GM12878 (cell line): ENCODE measurements at regions not wholly inside any gene's neighbourhood (a gene's known extent, or its start where the extent isn't known, plus 50 kb on each side); places are given as distances from the start of the nearest gene placed in this dataset.

Experiments used
- ATAC-seq: fragments of 200-7000 bp; cut with Tn5 transposase; 3 replicates; pipeline ENCODE4 v1.9.1; 2020; ENCODE audit warnings: mild to moderate bottlenecking, moderate library complexity
- BruUV-seq: library from RNA; stranded (reverse); fragments of 400-500 nt; replicated peaks from 2 replicates; lab custom pipeline; 2021; lab: Mats Ljungman, UMichigan
- CTCF ChIA-PET: fragments of 300-600 bp; sonication (Branson Sonifier 250); formaldehyde crosslinking; extraction: SDS; loops from one replicate; lab custom pipeline; 2021; ENCODE audit warnings: inconsistent platforms; lab: Yijun Ruan, JAX
- POLR2A ChIA-PET: fragments of 350-600 bp; formaldehyde crosslinking; extraction: SDS; loops from one replicate; lab custom pipeline; 2021; ENCODE audit warnings: inconsistent platforms; lab: Charles Lee
- RAD21 ChIA-PET: fragments of 300-600 bp; sonication (Branson Sonifier 250); formaldehyde crosslinking; loops from one replicate; lab custom pipeline; 2023; ENCODE audit warnings: antibody characterized with exemption; ENCODE audit not compliant: unreplicated experiment; lab: Charles Lee
- SMC1A ChIA-PET: fragments of 300-600 bp; sonication (Branson Sonifier 250); formaldehyde crosslinking; loops from one replicate; lab custom pipeline; 2023; ENCODE audit not compliant: unreplicated experiment, uncharacterized antibody; lab: Charles Lee
- DNase-seq: peaks from one replicate; pipeline ENCODE4 v3.0.0-alpha.2; 2011; ENCODE audit warnings: low read depth, low spot score
- FAIRE-seq: peaks from 3 replicates; lab custom pipeline; 2011; peaks lifted over from hg19 to GRCh38; lab: Jason Lieb, UNC
- H2AFZ ChIP-seq: 2 replicates; pipeline ENCODE4 v1.6.0; 2011; ENCODE audit warnings: low read depth, low read length, control low read depth; ENCODE audit not compliant: control insufficient read depth
- H3K27ac ChIP-seq: 2 replicates; pipeline ENCODE4 v1.5.1; 2011; ENCODE audit warnings: control low read depth; ENCODE audit not compliant: control insufficient read depth, insufficient read depth
- H3K27me3 ChIP-seq, 2 experiments: replicated peaks in 1 of 2; 2 replicates each; pipeline versions ENCODE4 v1.6.0 to v1.6.1; 2011; ENCODE audit warnings: low read length in 1 of 2; ENCODE audit not compliant: control insufficient read depth in 2 of 2, insufficient read depth in 2 of 2
- H3K36me3 ChIP-seq, 2 experiments: 2 replicates each; pipeline ENCODE4 v1.5.1; 2011; ENCODE audit warnings: low read length in 1 of 2; ENCODE audit not compliant: control insufficient read depth in 2 of 2, insufficient read depth in 2 of 2
- H3K4me1 ChIP-seq: 2 replicates; pipeline ENCODE4 v1.6.1; 2011; ENCODE audit warnings: mild to moderate bottlenecking, low read length, moderate library complexity, mixed read lengths; ENCODE audit not compliant: control insufficient read depth, insufficient read depth
- H3K4me2 ChIP-seq: 2 replicates; pipeline ENCODE4 v1.6.0; 2011; ENCODE audit warnings: control low read depth; ENCODE audit not compliant: control insufficient read depth, insufficient read depth
- H3K4me3 ChIP-seq: fragments of 200-600 bp; sonication (generic); 2 replicates; pipeline ENCODE4 v1.5.1; 2016
- H3K79me2 ChIP-seq: 2 replicates; pipeline ENCODE4 v1.6.0; 2011; ENCODE audit warnings: low read length; ENCODE audit not compliant: control insufficient read depth, insufficient read depth
- H3K9ac ChIP-seq: 2 replicates; pipeline ENCODE4 v1.8.0; 2011; ENCODE audit warnings: low read length, control low read depth, mixed read lengths; ENCODE audit not compliant: control insufficient read depth, insufficient read depth
- H3K9me3 ChIP-seq: replicated peaks from 3 replicates; pipeline ENCODE4 v1.5.1; 2011; ENCODE audit warnings: mild to moderate bottlenecking, low read length; ENCODE audit not compliant: control insufficient read depth, insufficient read depth
- H4K20me1 ChIP-seq: 2 replicates; pipeline ENCODE4 v1.6.0; 2011; ENCODE audit not compliant: control insufficient read depth, insufficient read depth
- BCL11A ChIP-seq: IDR thresholded peaks from 2 replicates; pipeline ENCODE4 v1.6.1; 2011; ENCODE audit warnings: low read depth, low read length
- CBX3 ChIP-seq: fragments of 200-600 bp; sonication (generic); IDR thresholded peaks from 2 replicates; pipeline ENCODE4 v1.6.1; 2016; ENCODE audit warnings: low read depth, borderline replicate concordance
- CHD1 ChIP-seq: IDR thresholded peaks from 2 replicates; pipeline ENCODE4 v1.6.1; 2012; ENCODE audit warnings: low read depth, low read length, improper control_type of control experiment
- HDGF ChIP-seq: fragments of 450-650 bp; IDR thresholded peaks from 2 replicates; pipeline ENCODE4 v1.6.1; 2016; ENCODE audit warnings: antibody characterized with exemption
- IKZF2 ChIP-seq, 2 experiments: fragments of 450-650 bp; IDR thresholded peaks; 2 replicates each; pipeline ENCODE4 v1.6.1; 2017; ENCODE audit warnings: mild to moderate bottlenecking in 2 of 2, moderate library complexity in 2 of 2
- MEF2A ChIP-seq: IDR thresholded peaks from 2 replicates; pipeline ENCODE4 v1.6.1; 2011; ENCODE audit warnings: low read depth, mild to moderate bottlenecking, low read length, moderate library complexity; ENCODE audit not compliant: insufficient read depth
- NBN ChIP-seq: fragments of 450-650 bp; IDR thresholded peaks from 2 replicates; pipeline ENCODE4 v1.6.1; 2016
- NFYB ChIP-seq: IDR thresholded peaks from 2 replicates; pipeline ENCODE4 v1.6.1; 2011; ENCODE audit warnings: low read depth, mild to moderate bottlenecking, low read length, improper control_type of control experiment, moderate library complexity; ENCODE audit not compliant: insufficient read depth
- PAX8 ChIP-seq: fragments of 450-650 bp; IDR thresholded peaks from 2 replicates; pipeline ENCODE4 v1.6.1; 2017; ENCODE audit warnings: mild to moderate bottlenecking, moderate library complexity
- SREBF1 ChIP-seq: IDR thresholded peaks from 2 replicates; pipeline ENCODE4 v1.6.1; 2012; ENCODE audit warnings: mild to moderate bottlenecking, low read length
- TBL1XR1 ChIP-seq: IDR thresholded peaks from 2 replicates; pipeline ENCODE4 v1.6.1; 2012; ENCODE audit warnings: low read depth, low read length, improper control_type of control experiment
- TCF3 ChIP-seq: IDR thresholded peaks from 2 replicates; pipeline ENCODE4 v1.6.1; 2012; ENCODE audit warnings: low read depth, mild to moderate bottlenecking, low read length, borderline replicate concordance; ENCODE audit not compliant: insufficient read depth
- ZNF622 ChIP-seq: fragments of 450-650 bp; IDR thresholded peaks from 2 replicates; pipeline ENCODE4 v1.6.1; 2017; ENCODE audit warnings: mild to moderate bottlenecking, inconsistent platforms
- WGBS: methylation state at CpG from one replicate; pipeline ENCODE4 v1.1.6; 2016; ENCODE audit warnings: low lambda C conversion rate; ENCODE audit not compliant: insufficient replicate concordance, insufficient coverage; ENCODE audit errors: missing lambda C conversion rate; 5-methylcytosine and 5-hydroxymethylcytosine counted together
- in situ Hi-C: fragments of 300-500 bp; cut with MboI; formaldehyde crosslinking; loops from 9 replicates; pipeline ENCODE4 v1.14.3; 2018; ENCODE audit warnings: mixed read lengths
- intact Hi-C: fragments of 100-400 bp; cut with micrococcal nuclease; formaldehyde crosslinking; loops from one replicate; pipeline ENCODE4 v1.14.2; 2022; ENCODE audit not compliant: unreplicated experiment
- TF ChIP-seq, protein P1 (sequence below): fragments of 450-650 bp; IDR thresholded peaks from 2 replicates; pipeline ENCODE4 v1.6.1; 2016; ENCODE audit warnings: mild to moderate bottlenecking
- TF ChIP-seq, protein P2 (sequence below): fragments of 450-650 bp; formaldehyde crosslinking; IDR thresholded peaks from 2 replicates; pipeline ENCODE4 v1.4.0; 2020; ENCODE audit warnings: mild to moderate bottlenecking, moderate library complexity
- TF ChIP-seq, protein P3 (sequence below): IDR thresholded peaks from 2 replicates; pipeline ENCODE4 v1.6.1; 2011; ENCODE audit warnings: mild to moderate bottlenecking, low read depth, low read length, moderate library complexity; ENCODE audit not compliant: insufficient replicate concordance
- TF ChIP-seq, protein P4 (sequence below): fragments of 450-650 bp; IDR thresholded peaks from 2 replicates; pipeline ENCODE4 v1.6.1; 2014; ENCODE audit warnings: mild to moderate bottlenecking

DNA sequence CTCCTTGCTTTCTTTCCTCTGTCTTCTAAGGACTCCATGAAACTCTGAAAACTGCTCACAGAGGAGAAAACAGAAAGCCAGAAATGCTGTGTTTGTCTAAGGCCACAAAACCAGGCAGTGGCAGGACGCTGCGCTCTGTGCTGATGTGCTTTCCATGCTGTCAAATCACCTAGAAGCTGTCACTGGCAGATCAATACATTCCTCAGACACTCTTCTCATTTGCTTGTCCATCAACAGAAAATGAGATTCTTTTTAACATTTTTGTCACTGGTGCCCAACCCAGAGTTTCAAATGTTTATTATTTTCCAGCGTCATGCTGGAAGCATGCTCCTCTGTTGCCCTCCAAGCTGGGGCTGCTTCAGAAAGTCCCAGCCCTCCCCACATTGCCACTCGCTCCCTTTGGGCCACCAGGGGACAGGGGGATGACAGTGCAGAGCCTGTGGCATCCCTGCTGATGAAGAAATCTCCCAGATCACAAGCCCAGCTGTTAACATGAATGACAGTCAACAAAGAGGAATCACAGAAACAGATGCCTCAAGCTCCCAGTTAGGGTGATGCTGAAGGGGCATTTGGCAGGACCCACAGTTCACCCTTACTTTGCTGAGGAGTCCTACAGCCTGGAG lies 117.5 kb upstream of the MEIS1 start:
- ChIA-PET SMC1A (no interaction called here), RAD21 (no interaction called here), CTCF (no interaction called here), POLR2A (no interaction called here)
- no peak overlapping the region for H3K27ac ChIP-seq
- intact Hi-C loops: no loop called here
- no peaks in the 10 kb centered on the region for H3K36me3 ChIP-seq
- H2AFZ ChIP-seq: no peak overlapping the region
- H3K27me3 ChIP-seq: no peaks in the 10 kb centered on the region
- in situ Hi-C loops: no loop called here
- ATAC-seq: no peak
- H3K4me2 ChIP-seq: no peak overlapping the region
- H3K4me3 ChIP-seq: no peak overlapping the region
- H4K20me1 ChIP-seq: no peaks in the 10 kb centered on the region
- DNase-seq: no peak
- no peaks in the 10 kb centered on the region for H3K4me1 ChIP-seq
- no peaks in the 10 kb centered on the region for H3K9me3 ChIP-seq
- H3K9ac ChIP-seq: no peak overlapping the region
- H3K79me2 ChIP-seq: no peaks in the 10 kb centered on the region
- 19% methylated on average over 4 of the region's 4 CpGs for WGBS
- BruUV-seq: no TSS peak
- no peak for FAIRE-seq
- TF ChIP-seq IKZF2 (IDR thresholded peaks at IDR 0.05) (no peak), SREBF1 (no peak), TCF3 (no peak), NBN (no peak), CBX3 (no peak), CHD1 (no peak), PAX8 (no peak), HDGF (no peak), BCL11A (no peak), TBL1XR1 (no peak), NFYB (no peak), ZNF622 (no peak), MEF2A (no peak)
- TF ChIP-seq, protein P1, sequence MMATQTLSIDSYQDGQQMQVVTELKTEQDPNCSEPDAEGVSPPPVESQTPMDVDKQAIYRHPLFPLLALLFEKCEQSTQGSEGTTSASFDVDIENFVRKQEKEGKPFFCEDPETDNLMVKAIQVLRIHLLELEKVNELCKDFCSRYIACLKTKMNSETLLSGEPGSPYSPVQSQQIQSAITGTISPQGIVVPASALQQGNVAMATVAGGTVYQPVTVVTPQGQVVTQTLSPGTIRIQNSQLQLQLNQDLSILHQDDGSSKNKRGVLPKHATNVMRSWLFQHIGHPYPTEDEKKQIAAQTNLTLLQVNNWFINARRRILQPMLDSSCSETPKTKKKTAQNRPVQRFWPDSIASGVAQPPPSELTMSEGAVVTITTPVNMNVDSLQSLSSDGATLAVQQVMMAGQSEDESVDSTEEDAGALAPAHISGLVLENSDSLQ: no peak
- TF ChIP-seq, protein P2, sequence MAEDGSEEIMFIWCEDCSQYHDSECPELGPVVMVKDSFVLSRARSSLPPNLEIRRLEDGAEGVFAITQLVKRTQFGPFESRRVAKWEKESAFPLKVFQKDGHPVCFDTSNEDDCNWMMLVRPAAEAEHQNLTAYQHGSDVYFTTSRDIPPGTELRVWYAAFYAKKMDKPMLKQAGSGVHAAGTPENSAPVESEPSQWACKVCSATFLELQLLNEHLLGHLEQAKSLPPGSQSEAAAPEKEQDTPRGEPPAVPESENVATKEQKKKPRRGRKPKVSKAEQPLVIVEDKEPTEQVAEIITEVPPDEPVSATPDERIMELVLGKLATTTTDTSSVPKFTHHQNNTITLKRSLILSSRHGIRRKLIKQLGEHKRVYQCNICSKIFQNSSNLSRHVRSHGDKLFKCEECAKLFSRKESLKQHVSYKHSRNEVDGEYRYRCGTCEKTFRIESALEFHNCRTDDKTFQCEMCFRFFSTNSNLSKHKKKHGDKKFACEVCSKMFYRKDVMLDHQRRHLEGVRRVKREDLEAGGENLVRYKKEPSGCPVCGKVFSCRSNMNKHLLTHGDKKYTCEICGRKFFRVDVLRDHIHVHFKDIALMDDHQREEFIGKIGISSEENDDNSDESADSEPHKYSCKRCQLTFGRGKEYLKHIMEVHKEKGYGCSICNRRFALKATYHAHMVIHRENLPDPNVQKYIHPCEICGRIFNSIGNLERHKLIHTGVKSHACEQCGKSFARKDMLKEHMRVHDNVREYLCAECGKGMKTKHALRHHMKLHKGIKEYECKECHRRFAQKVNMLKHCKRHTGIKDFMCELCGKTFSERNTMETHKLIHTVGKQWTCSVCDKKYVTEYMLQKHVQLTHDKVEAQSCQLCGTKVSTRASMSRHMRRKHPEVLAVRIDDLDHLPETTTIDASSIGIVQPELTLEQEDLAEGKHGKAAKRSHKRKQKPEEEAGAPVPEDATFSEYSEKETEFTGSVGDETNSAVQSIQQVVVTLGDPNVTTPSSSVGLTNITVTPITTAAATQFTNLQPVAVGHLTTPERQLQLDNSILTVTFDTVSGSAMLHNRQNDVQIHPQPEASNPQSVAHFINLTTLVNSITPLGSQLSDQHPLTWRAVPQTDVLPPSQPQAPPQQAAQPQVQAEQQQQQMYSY: no peak
- TF ChIP-seq, protein P3, sequence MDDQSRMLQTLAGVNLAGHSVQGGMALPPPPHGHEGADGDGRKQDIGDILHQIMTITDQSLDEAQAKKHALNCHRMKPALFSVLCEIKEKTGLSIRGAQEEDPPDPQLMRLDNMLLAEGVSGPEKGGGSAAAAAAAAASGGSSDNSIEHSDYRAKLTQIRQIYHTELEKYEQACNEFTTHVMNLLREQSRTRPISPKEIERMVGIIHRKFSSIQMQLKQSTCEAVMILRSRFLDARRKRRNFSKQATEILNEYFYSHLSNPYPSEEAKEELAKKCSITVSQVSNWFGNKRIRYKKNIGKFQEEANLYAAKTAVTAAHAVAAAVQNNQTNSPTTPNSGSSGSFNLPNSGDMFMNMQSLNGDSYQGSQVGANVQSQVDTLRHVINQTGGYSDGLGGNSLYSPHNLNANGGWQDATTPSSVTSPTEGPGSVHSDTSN: no peak
- TF ChIP-seq, protein P4, sequence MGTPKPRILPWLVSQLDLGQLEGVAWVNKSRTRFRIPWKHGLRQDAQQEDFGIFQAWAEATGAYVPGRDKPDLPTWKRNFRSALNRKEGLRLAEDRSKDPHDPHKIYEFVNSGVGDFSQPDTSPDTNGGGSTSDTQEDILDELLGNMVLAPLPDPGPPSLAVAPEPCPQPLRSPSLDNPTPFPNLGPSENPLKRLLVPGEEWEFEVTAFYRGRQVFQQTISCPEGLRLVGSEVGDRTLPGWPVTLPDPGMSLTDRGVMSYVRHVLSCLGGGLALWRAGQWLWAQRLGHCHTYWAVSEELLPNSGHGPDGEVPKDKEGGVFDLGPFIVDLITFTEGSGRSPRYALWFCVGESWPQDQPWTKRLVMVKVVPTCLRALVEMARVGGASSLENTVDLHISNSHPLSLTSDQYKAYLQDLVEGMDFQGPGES: no peak
